ENCODE measurements at regions not wholly inside any gene's neighbourhood (a gene's known extent, or its start where the extent isn't known, plus 50 kb on each side); places are given as distances from the start of the nearest gene placed in this dataset.

DNA sequence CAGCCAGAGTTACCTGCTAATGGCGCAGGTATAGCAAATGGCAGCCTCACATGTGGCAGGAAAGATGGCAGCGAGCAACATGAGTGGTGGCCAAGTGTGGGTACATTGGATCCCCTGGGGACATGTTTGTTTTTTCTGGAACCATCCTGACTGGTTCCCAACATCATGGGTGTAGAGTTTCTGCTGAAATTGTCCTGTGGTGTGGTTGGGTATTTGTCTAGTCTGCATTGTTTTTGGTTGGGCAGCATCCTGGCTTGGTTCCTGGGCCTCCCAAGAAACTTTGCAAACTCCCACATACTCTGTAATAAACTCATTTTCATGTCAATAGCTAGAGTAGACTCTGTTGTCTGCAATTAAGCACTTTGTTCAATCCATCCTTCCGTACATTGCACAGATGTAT is 282.6 kb downstream of the CDC5L start:
- 92 to 98% methylated on average over 2 of the region's 3 CpGs for WGBS, 2 donors
- Histone ChIP-seq H3K27me3 (peaks cover 0 to 26% (median 0%) of the 10 kb centered on the region in 4 donors), H3K4me1 (no peaks in the 10 kb centered on the region), H3K9me3 (no peaks in the 10 kb centered on the region), H3K36me3 (no peaks in the 10 kb centered on the region), H3K27ac (no peak overlapping the region), H3K4me3 (no peak overlapping the region)
- no peak for DNase-seq
- TF ChIP-seq POLR2A (IDR thresholded peaks at IDR 0.05), result no peak
- no peak for TF ChIP-seq CTCF (IDR thresholded peaks at IDR 0.05)
- intact Hi-C loops (cut with DNase I), result no loop called here

- intact Hi-C loops (cut with DNase I), result no loop called here
- no peak for DNase-seq
- Histone ChIP-seq H3K36me3 (no peaks in the 10 kb centered on the region), H3K4me1 (no peaks in the 10 kb centered on the region), H3K4me3 (no peak overlapping the region), H3K27ac (no peak overlapping the region), H3K9me3 (no peaks in the 10 kb centered on the region), H3K27me3 (peaks cover 0 to 26% (median 0%) of the 10 kb centered on the region in 4 donors)
- 58 to 80% methylated on average over 4 of the region's 4 CpGs for WGBS, 2 donors
- TF ChIP-seq POLR2A (IDR thresholded peaks at IDR 0.05) (no peak), CTCF (IDR thresholded peaks at IDR 0.05) (no peak)
These were observed 283.8 kb downstream of the CDC5L start for GRCh38 chr6:44671333-44671732.

DNA sequence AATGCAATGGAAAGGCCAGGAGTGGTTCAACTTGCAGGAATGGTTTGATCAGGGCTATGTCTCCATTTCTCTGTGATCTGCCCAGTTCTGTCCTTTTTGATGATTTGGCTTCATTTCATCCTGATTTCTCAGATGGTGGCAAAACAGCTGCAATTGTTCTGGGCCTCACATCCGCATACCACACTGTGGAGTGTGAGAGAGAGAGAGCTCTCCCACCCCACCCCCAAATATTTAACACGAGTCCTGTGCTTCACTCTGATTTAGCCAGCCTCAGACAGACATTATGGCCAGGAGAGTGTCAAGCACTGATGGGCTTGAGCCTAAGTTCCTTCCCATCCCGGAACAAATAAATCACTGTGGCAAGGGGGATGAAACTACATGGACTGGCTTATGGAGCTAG is 284.6 kb downstream of the CDC5L start:
- intact Hi-C loops (cut with DNase I), result no loop called here
- WGBS, 2 donors, result 69 to 82% methylated on average over 3 of the region's 3 CpGs
- no peak for DNase-seq
- Histone ChIP-seq H3K4me1 (no peaks in the 10 kb centered on the region), H3K27ac (no peak overlapping the region), H3K4me3 (no peak overlapping the region), H3K9me3 (no peaks in the 10 kb centered on the region), H3K27me3 (peaks cover 0 to 26% (median 0%) of the 10 kb centered on the region in 4 donors), H3K36me3 (no peaks in the 10 kb centered on the region)
- TF ChIP-seq CTCF (IDR thresholded peaks at IDR 0.05), result no peak
- TF ChIP-seq POLR2A (IDR thresholded peaks at IDR 0.05), result no peak

- peaks cover 0 to 26% (median 0%) of the 10 kb centered on the region in 4 donors for H3K27me3 ChIP-seq
- H3K4me1 ChIP-seq, result no peaks in the 10 kb centered on the region
- no peaks in the 10 kb centered on the region for H3K9me3 ChIP-seq
- no peak overlapping the region for H3K4me3 ChIP-seq
- H3K27ac ChIP-seq, result no peak overlapping the region
- WGBS, 2 donors, result 48 to 68% methylated on average over 4 of the region's 4 CpGs
- intact Hi-C loops (cut with DNase I), result no loop called here
- TF ChIP-seq CTCF (IDR thresholded peaks at IDR 0.05) (no peak), POLR2A (IDR thresholded peaks at IDR 0.05) (no peak)
- no peak for DNase-seq
- no peaks in the 10 kb centered on the region for H3K36me3 ChIP-seq
These were observed 285.3 kb downstream of the CDC5L start for GRCh38 chr6:44672841-44673240.

DNA sequence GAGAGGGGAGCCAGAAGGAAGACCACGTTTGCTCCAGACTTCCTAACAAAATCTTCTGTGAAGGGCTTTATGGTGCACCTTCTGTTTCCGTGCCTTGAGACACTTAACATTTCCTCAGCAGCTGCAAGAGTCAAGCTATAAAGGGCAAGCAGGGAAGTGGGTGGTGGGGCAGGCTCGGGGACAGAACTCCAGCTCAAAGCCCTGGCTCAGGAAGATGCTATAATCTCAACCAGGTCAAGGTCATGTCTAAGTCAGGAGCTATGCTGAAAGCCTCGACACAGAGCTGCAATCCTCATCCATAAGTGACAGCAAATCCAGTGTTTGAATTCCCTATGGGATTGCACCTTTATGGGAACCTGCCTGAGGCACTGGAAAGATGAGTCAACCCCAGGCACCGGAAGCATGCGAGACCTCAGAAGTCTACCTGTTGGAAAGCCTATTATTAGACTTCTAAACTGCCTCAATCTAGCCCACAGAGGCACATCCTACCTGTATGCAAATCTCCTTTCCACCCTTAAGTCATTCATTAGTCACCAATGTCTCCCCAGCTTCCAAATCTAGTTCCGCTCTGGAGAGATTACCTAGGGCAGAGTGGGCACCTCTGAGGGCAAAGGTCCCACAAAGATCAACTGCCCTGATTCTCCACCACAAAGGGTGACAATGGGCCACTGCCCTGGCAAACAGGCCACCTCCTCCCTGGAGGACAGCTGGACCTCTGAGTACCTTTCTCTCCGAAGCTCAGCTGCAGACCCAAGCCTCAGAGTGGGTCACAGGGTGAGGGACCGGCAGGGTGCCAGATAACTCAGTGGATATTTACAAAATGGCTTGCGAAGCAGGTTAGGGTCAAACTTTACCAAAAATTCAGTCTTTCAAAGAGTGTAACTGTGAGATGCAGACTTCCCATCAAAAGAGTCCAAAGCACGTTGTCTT is 287.0 kb downstream of the CDC5L start:
- Histone ChIP-seq H3K36me3 (no peaks in the 10 kb centered on the region), H3K4me1 (no peaks in the 10 kb centered on the region), H3K27ac (no peak overlapping the region), H3K4me3 (no peak overlapping the region), H3K9me3 (no peaks in the 10 kb centered on the region), H3K27me3 (peaks cover 0 to 26% (median 0%) of the 10 kb centered on the region in 4 donors)
- DNase-seq, result no peak
- intact Hi-C loops (cut with DNase I), result no loop called here
- TF ChIP-seq CTCF (IDR thresholded peaks at IDR 0.05) (no peak), POLR2A (IDR thresholded peaks at IDR 0.05) (no peak)
- WGBS, 2 donors, result 56 to 63% methylated on average over 10 of the region's 11 CpGs
